ENCODE measurements at regions not wholly inside any gene's neighbourhood (a gene's known extent, or its start where the extent isn't known, plus 50 kb on each side); places are given as distances from the start of the nearest gene placed in this dataset.

DNA sequence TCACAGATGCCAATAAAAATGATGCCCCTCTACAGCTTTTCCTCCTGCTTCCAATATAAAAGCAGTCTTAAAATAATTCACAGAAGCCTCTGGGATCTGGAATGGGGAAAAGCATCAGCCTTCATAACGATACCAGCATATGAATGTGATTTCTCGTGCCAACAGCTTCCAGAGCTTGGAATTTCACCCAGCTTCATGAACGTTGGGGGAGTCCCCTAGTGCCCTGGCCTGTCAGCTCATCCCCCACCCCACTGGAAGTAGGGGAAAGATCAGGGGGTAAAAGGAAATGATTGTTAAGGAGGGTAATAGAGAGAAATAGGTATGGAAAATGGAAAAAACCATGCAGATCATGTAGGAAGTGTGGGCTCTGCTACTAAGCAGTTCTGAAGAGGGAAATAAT lies 253.6 kb downstream of the INHBA start:
- no peak overlapping the region for H3K56ac ChIP-seq (replicated peaks; ENCODE audit: insufficient read length, low read depth, low read length)
- H2BK12ac ChIP-seq (ENCODE audit: low read depth, low read length), result no peak overlapping the region
- no peaks in the 10 kb centered on the region for H3K79me2 ChIP-seq (ENCODE audit: control insufficient read depth in 1 of 2, insufficient read depth in 2 of 2, low read length in 2 of 2)
- H3K27me3 ChIP-seq (replicated peaks in 1 of 4; ENCODE audit: control insufficient read depth in 3 of 4, extremely low read depth in 1 of 4, insufficient read depth in 3 of 4, low read length in 3 of 4), result peaks cover 0 to 1% (median 0%) of the 10 kb centered on the region in 4 experiments; a peak in 1 of 7 replicates
- H2AK5ac ChIP-seq (ENCODE audit: low read depth, low read length), result no peak overlapping the region
- H2AFZ ChIP-seq (ENCODE audit: low read length), result no peak overlapping the region
- H4K20me1 ChIP-seq (replicated peaks in 1 of 2; ENCODE audit: control insufficient read depth in 1 of 2, insufficient read depth in 2 of 2, low read length in 2 of 2), result no peaks in the 10 kb centered on the region
- H3K27ac ChIP-seq (ENCODE audit: low read depth, low read length), result no peak overlapping the region
- no peak overlapping the region for H4K91ac ChIP-seq (replicated peaks; ENCODE audit: insufficient read length, low read length)
- no peaks in the 10 kb centered on the region for H3K23me2 ChIP-seq (ENCODE audit: low read depth, low read length)
- H3K4ac ChIP-seq (replicated peaks; ENCODE audit: insufficient read length, low read depth, low read length), result no peak overlapping the region
- no peak overlapping the region for H2BK5ac ChIP-seq (ENCODE audit: low read depth, low read length)
- no peaks in the 10 kb centered on the region for H3K79me1 ChIP-seq (ENCODE audit: low read depth, low read length)
- no peak overlapping the region for H3K9ac ChIP-seq (replicated peaks in 1 of 4; ENCODE audit: extremely low read depth in 1 of 4, low read depth in 3 of 4, low read length in 3 of 4)
- H4K8ac ChIP-seq (ENCODE audit: extremely low read depth, insufficient read depth, low read length), result no peak overlapping the region
- CTCF ChIA-PET (ENCODE audit: partially characterized antibody), result no interaction called here
- no peaks in the 10 kb centered on the region for H3K36me3 ChIP-seq (ENCODE audit: control insufficient read depth in 2 of 4, insufficient read depth in 4 of 4, low read length in 3 of 4)
- H2BK15ac ChIP-seq (ENCODE audit: low read length), result no peak overlapping the region
- H3K4me2 ChIP-seq (ENCODE audit: insufficient read depth in 1 of 2, low read depth in 2 of 2, low read length in 2 of 2), result no peak overlapping the region
- no peaks in the 10 kb centered on the region for H3K9me3 ChIP-seq (ENCODE audit: insufficient read depth in 2 of 2, low read depth in 1 of 2, low read length in 1 of 2)
- no peak overlapping the region for H3K4me3 ChIP-seq (ENCODE audit: extremely low read depth in 1 of 4, insufficient read depth in 2 of 4, low read depth in 3 of 4, low read length in 4 of 4)
- no peak for FAIRE-seq
- H2BK20ac ChIP-seq (ENCODE audit: low read length), result no peak overlapping the region
- H3K23ac ChIP-seq (ENCODE audit: insufficient read length), result no peak overlapping the region
- no peak overlapping the region for H3K18ac ChIP-seq (ENCODE audit: extremely low read depth, low read length)
- H2BK120ac ChIP-seq (replicated peaks; ENCODE audit: low read depth, low read length), result no peak overlapping the region
- POLR2A ChIA-PET (ENCODE audit: partially characterized antibody), result no interaction called here
- no peak for TF ChIP-seq SRF (IDR thresholded peaks at IDR 0.05; ENCODE audit: low read depth, low read length)
- no peak for TF ChIP-seq SP2 (IDR thresholded peaks at IDR 0.05; ENCODE audit: low read length)
- no peak for TF ChIP-seq BRCA1 (IDR thresholded peaks at IDR 0.05; ENCODE audit: low read depth, low read length)
- no peak for TF ChIP-seq RNF2 (IDR thresholded peaks at IDR 0.05; ENCODE audit: borderline replicate concordance, low read depth, low read length, missing control alignments, poor library complexity, severe bottlenecking)
- no peak for TF ChIP-seq RXRA (IDR thresholded peaks at IDR 0.05; ENCODE audit: insufficient read depth, low read depth, low read length)
- TF ChIP-seq TAF1 (IDR thresholded peaks at IDR 0.05; ENCODE audit: low read depth, low read length), result no peak
- no peak for TF ChIP-seq MAFK (IDR thresholded peaks at IDR 0.05; ENCODE audit: low read depth, low read length)
- TF ChIP-seq CREB1 (IDR thresholded peaks at IDR 0.05), result no peak
- TF ChIP-seq YY1 (IDR thresholded peaks at IDR 0.05; ENCODE audit: low read depth, low read length), result no peak
- no peak for TF ChIP-seq POLR2A (IDR thresholded peaks at IDR 0.05; ENCODE audit: control extremely low read depth in 1 of 2, low read depth in 2 of 2, low read length in 2 of 2)
- TF ChIP-seq TBP (IDR thresholded peaks at IDR 0.05; ENCODE audit: low read depth, low read length), result no peak
- no peak for TF ChIP-seq KDM4A (IDR thresholded peaks at IDR 0.05; ENCODE audit: low read depth, low read length, severe bottlenecking)
- TF ChIP-seq SIRT6 (IDR thresholded peaks at IDR 0.05; ENCODE audit: low read length), result no peak
- no peak for TF ChIP-seq SP1 (IDR thresholded peaks at IDR 0.05; ENCODE audit: low read depth, low read length)
- TF ChIP-seq CEBPB (IDR thresholded peaks at IDR 0.05; ENCODE audit: low read depth, low read length), result no peak
- no peak for TF ChIP-seq CTBP2 (IDR thresholded peaks at IDR 0.05; ENCODE audit: borderline replicate concordance, insufficient read depth, insufficient read length, low read length)
- H4K5ac ChIP-seq (ENCODE audit: insufficient read length, low read depth, low read length), result no peak overlapping the region
- 97% methylated on average over 3 of the region's 3 CpGs; no CpG with 5 or more reads in 1 of the 2 experiments for WGBS, 2 experiments (ENCODE audit: extremely low coverage in 1 of 2, insufficient coverage in 1 of 2, insufficient read length in 1 of 2, insufficient replicate concordance in 2 of 2, low coverage in 1 of 2, low lambda C conversion rate in 2 of 2, missing lambda C conversion rate in 1 of 2)
- DNase-seq (ENCODE audit: low read depth in 1 of 2, low spot score in 2 of 2), result no peak
- H3K4me1 ChIP-seq (replicated peaks in 1 of 4; ENCODE audit: control insufficient read depth in 3 of 4, insufficient read depth in 4 of 4, low read length in 3 of 4), result peaks cover 0 to 4% (median 3%) of the 10 kb centered on the region in 4 experiments; a peak in 4 of 7 replicates
- no peak overlapping the region for H3K14ac ChIP-seq (ENCODE audit: insufficient read length)
